GM12892 (cell line): ENCODE measurements at regions not wholly inside any gene's neighbourhood (a gene's known extent, or its start where the extent isn't known, plus 50 kb on each side); places are given as distances from the start of the nearest gene placed in this dataset.

Experiments
- POLR2A ChIP-seq: IDR thresholded peaks from 2 replicates; pipeline ENCODE4 v1.6.1; 2011; ENCODE audit warnings: low read depth, low read length, control low read depth
- POLR2AphosphoS5 ChIP-seq: IDR thresholded peaks from 2 replicates; pipeline ENCODE4 v1.6.1; 2011; ENCODE audit warnings: low read depth, low read length, control low read depth
- TAF1 ChIP-seq: IDR thresholded peaks from 2 replicates; pipeline ENCODE4 v1.6.1; 2011; ENCODE audit warnings: low read depth, mild to moderate bottlenecking, control low read depth, low read length, borderline replicate concordance

DNA sequence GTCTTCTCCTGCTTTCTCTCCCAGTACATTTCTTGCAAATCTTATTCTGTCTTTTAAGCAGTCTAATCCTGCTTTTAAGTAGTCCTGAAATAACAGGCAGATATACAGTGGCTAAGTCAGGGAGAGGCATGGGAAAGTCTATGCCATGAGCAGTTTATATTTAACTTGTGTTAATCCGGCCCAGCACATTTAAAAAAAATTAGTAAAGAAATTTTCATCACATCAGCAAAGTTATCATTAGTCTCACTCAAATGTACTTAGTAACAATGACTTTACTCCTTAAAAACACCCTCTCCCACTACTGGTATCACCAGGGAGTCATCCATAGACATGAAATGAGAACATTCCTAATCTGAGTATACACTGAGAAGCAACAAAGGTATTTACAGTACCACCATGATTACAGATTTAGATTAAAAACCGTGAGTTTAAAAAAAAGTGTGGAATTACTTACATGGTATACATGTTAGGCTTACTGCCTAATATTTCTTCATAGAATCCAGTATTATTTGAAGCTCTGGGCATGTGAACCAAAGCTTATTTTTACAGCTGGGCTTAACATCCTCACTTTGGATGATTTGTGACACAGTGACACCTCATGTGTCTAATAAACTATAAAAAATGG lies 75.9 kb upstream of the DAB2 start:
- no peak for TF ChIP-seq POLR2A
- TF ChIP-seq POLR2AphosphoS5, result no peak
- TF ChIP-seq TAF1, result no peak
